Ovary (tissue), 3 donors: ENCODE measurements at regions not wholly inside any gene's neighbourhood (a gene's known extent, or its start where the extent isn't known, plus 50 kb on each side); places are given as distances from the start of the nearest gene placed in this dataset.

ENCODE experiments used
- CTCF ChIP-seq, 3 donors: fragments of 450-650 bp in 2 of 3; fragments of 200-600 bp in 1 of 3; IDR thresholded peaks; one replicate each; pipeline versions ENCODE4 v1.5.1 to v1.8.0; 2016 to 2022; ENCODE audit warnings: antibody characterized with exemption in 3 of 3, mild to moderate bottlenecking in 1 of 3
- EP300 ChIP-seq: sonication (generic); formaldehyde crosslinking; IDR thresholded peaks from one replicate; pipeline ENCODE4 v1.6.1; 2017; ENCODE audit warnings: antibody characterized with exemption
- donor health status: DM: no; HTN: no; CAD: no.

DNA sequence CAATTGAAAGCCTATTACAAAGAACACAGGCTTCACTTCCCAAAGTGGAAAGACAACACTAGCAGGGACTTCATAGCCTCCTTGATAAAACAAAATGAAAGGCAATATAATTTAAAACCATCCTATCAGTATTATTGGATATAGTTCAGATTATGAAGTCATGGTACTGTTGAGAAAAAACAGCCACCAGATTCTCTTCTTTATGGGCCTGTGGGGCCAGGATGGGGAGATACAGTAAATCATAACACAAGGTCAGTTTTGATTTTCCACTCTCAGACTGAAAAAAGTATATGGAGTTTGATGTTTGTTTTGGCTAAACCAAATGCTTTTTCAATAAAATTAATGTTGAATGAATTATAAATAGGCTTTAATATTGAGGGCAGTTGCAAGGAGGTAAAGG is 129.1 kb downstream of the BCL2L11 start:
- TF ChIP-seq CTCF (IDR thresholded peaks at IDR 0.05) (no peak), EP300 (no peak)
